ENCODE measurements at regions not wholly inside any gene's neighbourhood (a gene's known extent, or its start where the extent isn't known, plus 50 kb on each side); places are given as distances from the start of the nearest gene placed in this dataset.
A peak's percentile ranks its signal among the peaks of the same experiment; 100 is the strongest.

- Histone ChIP-seq H4K20me1 (ENCODE audit: insufficient read depth, low read length) (no peaks in the 10 kb centered on the region), H3K27me3 (ENCODE audit: insufficient read depth, low read length, poor library complexity) (no peaks in the 10 kb centered on the region), H3K4me2 (ENCODE audit: insufficient read depth, low read length) (no peak overlapping the region), H3K79me2 (ENCODE audit: insufficient read depth, low read length) (no peaks in the 10 kb centered on the region), H3K4me3 (ENCODE audit: low read depth in 1 of 2, low read length in 2 of 2) (no peak overlapping the region), H3K27ac (ENCODE audit: low read length) (no peak overlapping the region), H3K9me3 (ENCODE audit: insufficient read depth, low read length, severe bottlenecking) (no peaks in the 10 kb centered on the region), H3K36me3 (ENCODE audit: insufficient read depth, low read length) (no peaks in the 10 kb centered on the region), H3K9ac (ENCODE audit: low read depth, low read length) (no peak overlapping the region), H3K4me1 (ENCODE audit: insufficient read depth, low read length) (peaks cover 20% of the 10 kb centered on the region), H2AFZ (ENCODE audit: low read depth, low read length) (no peak overlapping the region)
- TF ChIP-seq CTCF (IDR thresholded peaks at IDR 0.05; ENCODE audit: borderline replicate concordance, extremely low read depth, low read length, poor library complexity, severe bottlenecking) (no peak), EZH2 (IDR thresholded peaks at IDR 0.05; ENCODE audit: borderline replicate concordance, low read depth, low read length, severe bottlenecking) (no peak)
- no peak for DNase-seq
- no peak for ATAC-seq (ENCODE audit: insufficient read depth, low read depth)
These were observed 223.2 kb downstream of the ANAPC1 start for GRCh38 chr2:111660811-111661210.

- H3K27ac ChIP-seq (ENCODE audit: low read length), result no peak overlapping the region
- H3K79me2 ChIP-seq (ENCODE audit: insufficient read depth, low read length), result no peaks in the 10 kb centered on the region
- H2AFZ ChIP-seq (ENCODE audit: low read depth, low read length), result no peak overlapping the region
- H3K27me3 ChIP-seq (ENCODE audit: insufficient read depth, low read length, poor library complexity), result no peaks in the 10 kb centered on the region
- H3K36me3 ChIP-seq (ENCODE audit: insufficient read depth, low read length), result no peaks in the 10 kb centered on the region
- no peak overlapping the region for H3K4me2 ChIP-seq (ENCODE audit: insufficient read depth, low read length)
- no peaks in the 10 kb centered on the region for H4K20me1 ChIP-seq (ENCODE audit: insufficient read depth, low read length)
- H3K9ac ChIP-seq (ENCODE audit: low read depth, low read length), result no peak overlapping the region
- peak; percentile 1 for DNase-seq
- no peak overlapping the region for H3K4me3 ChIP-seq (ENCODE audit: low read depth in 1 of 2, low read length in 2 of 2)
- ATAC-seq (ENCODE audit: insufficient read depth, low read depth), result no peak
- peaks cover 20% of the 10 kb centered on the region for H3K4me1 ChIP-seq (ENCODE audit: insufficient read depth, low read length)
- TF ChIP-seq EZH2 (IDR thresholded peaks at IDR 0.05; ENCODE audit: borderline replicate concordance, low read depth, low read length, severe bottlenecking) (no peak), CTCF (IDR thresholded peaks at IDR 0.05; ENCODE audit: borderline replicate concordance, extremely low read depth, low read length, poor library complexity, severe bottlenecking) (no peak)
- H3K9me3 ChIP-seq (ENCODE audit: insufficient read depth, low read length, severe bottlenecking), result no peaks in the 10 kb centered on the region
These were observed 222.6 kb downstream of the ANAPC1 start for GRCh38 chr2:111661286-111661940.

GRCh38 chr2:111662039-111662770 lies 221.8 kb downstream of the ANAPC1 start:
- ATAC-seq (ENCODE audit: insufficient read depth, low read depth), result 0 out of 3 replicates have a peak, but pooled peaks have one; percentile 27
- TF ChIP-seq EZH2 (IDR thresholded peaks at IDR 0.05; ENCODE audit: borderline replicate concordance, low read depth, low read length, severe bottlenecking), result no peak
- TF ChIP-seq CTCF (IDR thresholded peaks at IDR 0.05; ENCODE audit: borderline replicate concordance, extremely low read depth, low read length, poor library complexity, severe bottlenecking), result no peak
- Histone ChIP-seq H3K36me3 (ENCODE audit: insufficient read depth, low read length) (no peaks in the 10 kb centered on the region), H3K4me1 (ENCODE audit: insufficient read depth, low read length) (peaks cover 20% of the 10 kb centered on the region), H3K27ac (ENCODE audit: low read length) (0 out of 2 replicates have a peak overlapping the region, but pooled peaks have one; percentile 14), H3K9me3 (ENCODE audit: insufficient read depth, low read length, severe bottlenecking) (no peaks in the 10 kb centered on the region), H4K20me1 (ENCODE audit: insufficient read depth, low read length) (no peaks in the 10 kb centered on the region), H3K79me2 (ENCODE audit: insufficient read depth, low read length) (no peaks in the 10 kb centered on the region), H3K9ac (ENCODE audit: low read depth, low read length) (no peak overlapping the region), H3K27me3 (ENCODE audit: insufficient read depth, low read length, poor library complexity) (no peaks in the 10 kb centered on the region), H3K4me2 (ENCODE audit: insufficient read depth, low read length) (no peak overlapping the region), H2AFZ (ENCODE audit: low read depth, low read length) (no peak overlapping the region), H3K4me3 (ENCODE audit: low read depth in 1 of 2, low read length in 2 of 2) (no peak overlapping the region)
- DNase-seq, result peak; percentile 1
